Karpas-422 (cell line): ENCODE measurements at regions not wholly inside any gene's neighbourhood (a gene's known extent, or its start where the extent isn't known, plus 50 kb on each side); places are given as distances from the start of the nearest gene placed in this dataset.

Experiments
- DNase-seq: peaks from one replicate; pipeline ENCODE4 v3.0.0-alpha.2; 2015
- H2AFZ ChIP-seq: fragments of 200-600 bp; sonication (generic); 2 replicates; pipeline ENCODE4 v1.6.1; 2014; ENCODE audit warnings: antibody characterized with exemption, low read length, mixed read lengths
- H3K27ac ChIP-seq: fragments of 200-600 bp; sonication (generic); 2 replicates; pipeline ENCODE4 v1.5.1; 2014; ENCODE audit warnings: mild to moderate bottlenecking, low read length, moderate library complexity
- H3K27me3 ChIP-seq: fragments of 200-600 bp; sonication (generic); 2 replicates; pipeline ENCODE4 v1.6.1; 2014; ENCODE audit warnings: low read length, mixed read lengths
- H3K36me3 ChIP-seq: fragments of 200-600 bp; sonication (generic); 2 replicates; pipeline ENCODE4 v1.6.1; 2014; ENCODE audit warnings: low read length, mixed read lengths; ENCODE audit not compliant: insufficient read depth
- H3K4me1 ChIP-seq: fragments of 200-600 bp; sonication (generic); 2 replicates; pipeline ENCODE4 v1.6.1; 2014; ENCODE audit warnings: mild to moderate bottlenecking, low read length, mixed read lengths
- H3K4me2 ChIP-seq: fragments of 200-600 bp; sonication (generic); 2 replicates; pipeline ENCODE4 v1.6.1; 2014; ENCODE audit warnings: low read length, low read depth, mild to moderate bottlenecking; ENCODE audit not compliant: poor library complexity, severe bottlenecking
- H3K4me3 ChIP-seq: fragments of 200-600 bp; sonication (generic); 2 replicates; pipeline ENCODE4 v1.5.1; 2014; ENCODE audit warnings: mild to moderate bottlenecking, antibody characterized with exemption, low read length, mixed read lengths
- H3K79me2 ChIP-seq: fragments of 200-600 bp; sonication (generic); 2 replicates; pipeline ENCODE4 v1.6.1; 2014; ENCODE audit warnings: mild to moderate bottlenecking, low read length, mixed read lengths
- H3K9ac ChIP-seq: fragments of 200-600 bp; sonication (generic); 2 replicates; pipeline ENCODE4 v1.6.0; 2014; ENCODE audit warnings: low read length
- H3K9me2 ChIP-seq: fragments of 200-600 bp; sonication (generic), shearing (Covaris generic); replicated peaks from 2 replicates; pipeline ENCODE4 v1.6.0; 2014; ENCODE audit warnings: mild to moderate bottlenecking, low read length, moderate library complexity; ENCODE audit not compliant: insufficient read depth
- H3K9me3 ChIP-seq: fragments of 300-700, 200-600 bp; sonication (generic); 2 replicates; pipeline ENCODE4 v1.6.1; 2014; ENCODE audit warnings: low read length, mixed read lengths
- H4K20me1 ChIP-seq: fragments of 200-600 bp; sonication (generic); 2 replicates; pipeline ENCODE4 v1.6.1; 2014; ENCODE audit warnings: mild to moderate bottlenecking, antibody characterized with exemption, low read length, low read depth; ENCODE audit not compliant: insufficient read depth

- Histone ChIP-seq H4K20me1 (no peaks in the 10 kb centered on the region), H3K27ac (no peak overlapping the region), H3K79me2 (no peaks in the 10 kb centered on the region), H3K27me3 (no peaks in the 10 kb centered on the region), H3K4me3 (no peak overlapping the region), H3K36me3 (no peaks in the 10 kb centered on the region), H3K9me2 (no peaks in the 10 kb centered on the region), H2AFZ (no peak overlapping the region), H3K4me2 (no peak overlapping the region), H3K4me1 (no peaks in the 10 kb centered on the region), H3K9ac (no peak overlapping the region), H3K9me3 (no peaks in the 10 kb centered on the region)
- DNase-seq = no peak
Measured at GRCh38 chr20:40313730-40314129, 375.3 kb downstream of the MAFB start.

- no peaks in the 10 kb centered on the region for H3K79me2 ChIP-seq
- H3K9me3 ChIP-seq = no peaks in the 10 kb centered on the region
- H3K9me2 ChIP-seq = no peaks in the 10 kb centered on the region
- no peak overlapping the region for H2AFZ ChIP-seq
- no peaks in the 10 kb centered on the region for H3K4me1 ChIP-seq
- H3K4me3 ChIP-seq = no peak overlapping the region
- no peak for DNase-seq
- no peaks in the 10 kb centered on the region for H3K36me3 ChIP-seq
- H4K20me1 ChIP-seq = no peaks in the 10 kb centered on the region
- no peaks in the 10 kb centered on the region for H3K27me3 ChIP-seq
- H3K9ac ChIP-seq = no peak overlapping the region
- no peak overlapping the region for H3K4me2 ChIP-seq
- no peak overlapping the region for H3K27ac ChIP-seq
Measured at GRCh38 chr20:40309731-40310130, 379.3 kb downstream of the MAFB start.

DNA sequence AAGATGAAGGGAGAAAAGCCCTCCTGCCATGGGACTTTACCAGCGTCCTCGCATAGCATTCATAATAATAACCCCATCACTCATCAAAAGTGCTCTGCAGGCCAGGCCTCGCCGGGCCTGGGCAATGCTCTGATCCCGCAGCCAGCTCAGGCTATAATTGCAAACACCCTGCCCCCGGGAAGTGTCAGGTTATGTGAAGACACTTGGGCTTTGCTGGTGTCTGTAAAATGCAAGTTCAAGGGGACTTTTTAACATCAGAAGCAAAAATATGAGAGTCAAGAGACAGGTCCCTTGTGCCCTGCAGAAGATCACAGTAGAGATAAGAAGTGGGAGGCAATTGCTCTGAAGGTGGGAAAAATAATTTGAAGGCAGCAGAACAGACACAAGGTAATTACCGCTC is 381.0 kb downstream of the MAFB start:
- no peaks in the 10 kb centered on the region for H3K79me2 ChIP-seq
- H3K9ac ChIP-seq = no peak overlapping the region
- no peaks in the 10 kb centered on the region for H3K27me3 ChIP-seq

DNA sequence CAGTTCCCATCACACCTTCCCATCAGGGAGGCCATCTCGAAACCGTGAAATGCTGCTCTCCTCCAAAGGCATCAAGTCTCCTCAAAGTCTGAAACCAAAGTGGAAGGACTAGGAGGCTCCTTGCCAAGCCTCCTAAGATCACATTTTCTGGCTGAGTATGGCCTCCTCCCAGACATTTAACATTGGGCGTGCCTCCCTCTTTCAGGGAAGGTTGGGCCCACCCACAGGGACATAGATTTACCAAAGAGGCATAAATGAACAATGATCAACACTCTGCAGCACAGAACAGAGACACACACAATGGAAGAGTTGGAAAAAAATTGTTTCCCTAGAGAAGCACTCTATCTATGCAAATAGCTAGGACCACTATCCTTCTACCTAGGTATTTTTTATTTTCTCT is 381.8 kb downstream of the MAFB start:
- Histone ChIP-seq H3K4me2 (no peak overlapping the region), H3K4me1 (no peaks in the 10 kb centered on the region), H4K20me1 (no peaks in the 10 kb centered on the region), H3K27me3 (no peaks in the 10 kb centered on the region), H3K4me3 (no peak overlapping the region), H3K36me3 (no peaks in the 10 kb centered on the region), H3K9ac (no peak overlapping the region), H3K79me2 (no peaks in the 10 kb centered on the region), H3K9me3 (no peaks in the 10 kb centered on the region), H3K9me2 (no peaks in the 10 kb centered on the region), H2AFZ (no peak overlapping the region), H3K27ac (no peak overlapping the region)
- DNase-seq = no peak

More for the DNA sequence above, 381.0 kb downstream of the MAFB start:
- H3K36me3 ChIP-seq = no peaks in the 10 kb centered on the region
- DNase-seq = no peak
- H3K9me3 ChIP-seq = no peaks in the 10 kb centered on the region
- no peaks in the 10 kb centered on the region for H3K9me2 ChIP-seq
- H3K4me3 ChIP-seq = no peak overlapping the region
- H3K27ac ChIP-seq = no peak overlapping the region
- no peaks in the 10 kb centered on the region for H3K4me1 ChIP-seq
- H4K20me1 ChIP-seq = no peaks in the 10 kb centered on the region
- H3K4me2 ChIP-seq = no peak overlapping the region
- no peak overlapping the region for H2AFZ ChIP-seq

- H3K9ac ChIP-seq = no peak overlapping the region
- no peaks in the 10 kb centered on the region for H3K4me1 ChIP-seq
- no peaks in the 10 kb centered on the region for H3K79me2 ChIP-seq
- DNase-seq = no peak
- H3K27ac ChIP-seq = no peak overlapping the region
- no peaks in the 10 kb centered on the region for H3K27me3 ChIP-seq
- no peaks in the 10 kb centered on the region for H3K36me3 ChIP-seq
- H3K4me3 ChIP-seq = no peak overlapping the region
- H3K9me2 ChIP-seq = no peaks in the 10 kb centered on the region
- H2AFZ ChIP-seq = no peak overlapping the region
- no peaks in the 10 kb centered on the region for H4K20me1 ChIP-seq
- H3K9me3 ChIP-seq = no peaks in the 10 kb centered on the region
- H3K4me2 ChIP-seq = no peak overlapping the region
Measured at GRCh38 chr20:40305303-40305702, 383.7 kb downstream of the MAFB start.

DNA sequence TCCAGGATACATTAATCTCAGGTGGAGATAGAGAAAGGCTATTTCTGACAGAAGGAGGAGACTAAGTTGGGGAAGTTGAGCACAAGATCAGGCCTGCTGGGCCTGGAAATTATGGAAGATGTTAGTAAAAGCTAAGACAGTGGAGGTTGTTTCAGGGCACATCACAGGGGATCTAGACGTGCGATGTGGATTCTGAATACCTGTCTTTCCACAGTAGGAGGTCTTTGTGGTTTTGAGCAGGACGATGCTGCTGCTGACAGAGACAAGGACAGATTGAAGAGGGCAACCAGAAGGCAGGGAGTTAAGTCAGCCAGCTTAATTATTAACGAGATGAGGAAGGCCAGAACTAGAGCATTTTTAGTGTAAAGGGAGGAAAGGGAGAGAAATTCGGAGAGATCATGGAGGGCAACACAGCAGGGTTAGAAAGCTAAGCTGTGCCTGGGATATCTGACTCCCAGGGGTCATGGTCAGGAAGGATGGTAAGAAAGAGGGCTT is 384.9 kb downstream of the MAFB start:
- no peaks in the 10 kb centered on the region for H3K4me1 ChIP-seq
- DNase-seq = no peak
- no peaks in the 10 kb centered on the region for H3K27me3 ChIP-seq
- H3K4me2 ChIP-seq = no peak overlapping the region
- H3K9me2 ChIP-seq = no peaks in the 10 kb centered on the region
- no peak overlapping the region for H3K27ac ChIP-seq
- H3K9ac ChIP-seq = no peak overlapping the region
- H3K36me3 ChIP-seq = no peaks in the 10 kb centered on the region
- H2AFZ ChIP-seq = no peak overlapping the region
- H3K9me3 ChIP-seq = no peaks in the 10 kb centered on the region
- no peaks in the 10 kb centered on the region for H4K20me1 ChIP-seq
- H3K79me2 ChIP-seq = no peaks in the 10 kb centered on the region
- no peak overlapping the region for H3K4me3 ChIP-seq

- no peak for DNase-seq
- H3K4me1 ChIP-seq = no peaks in the 10 kb centered on the region
- H3K9ac ChIP-seq = no peak overlapping the region
- no peaks in the 10 kb centered on the region for H4K20me1 ChIP-seq
- no peaks in the 10 kb centered on the region for H3K36me3 ChIP-seq
- H3K4me3 ChIP-seq = no peak overlapping the region
- no peak overlapping the region for H3K4me2 ChIP-seq
- H2AFZ ChIP-seq = no peak overlapping the region
- H3K9me3 ChIP-seq = no peaks in the 10 kb centered on the region
- no peaks in the 10 kb centered on the region for H3K79me2 ChIP-seq
- no peaks in the 10 kb centered on the region for H3K9me2 ChIP-seq
- H3K27ac ChIP-seq = no peak overlapping the region
- no peaks in the 10 kb centered on the region for H3K27me3 ChIP-seq
Measured at GRCh38 chr20:40294747-40295146, 394.3 kb downstream of the MAFB start.

- Histone ChIP-seq H3K4me2 (no peak overlapping the region), H3K4me1 (no peaks in the 10 kb centered on the region), H3K27ac (no peak overlapping the region), H3K36me3 (no peaks in the 10 kb centered on the region), H3K79me2 (no peaks in the 10 kb centered on the region), H3K27me3 (no peaks in the 10 kb centered on the region), H3K9ac (no peak overlapping the region), H3K9me3 (no peaks in the 10 kb centered on the region), H2AFZ (no peak overlapping the region), H3K9me2 (no peaks in the 10 kb centered on the region), H3K4me3 (no peak overlapping the region), H4K20me1 (no peaks in the 10 kb centered on the region)
- DNase-seq = no peak
Measured at GRCh38 chr20:40294175-40294574, 394.9 kb downstream of the MAFB start.

GRCh38 chr20:40293740-40294139 is 395.3 kb downstream of the MAFB start:
- Histone ChIP-seq H4K20me1 (no peaks in the 10 kb centered on the region), H2AFZ (no peak overlapping the region), H3K4me3 (no peak overlapping the region), H3K9me3 (no peaks in the 10 kb centered on the region), H3K27me3 (no peaks in the 10 kb centered on the region), H3K9ac (no peak overlapping the region), H3K79me2 (no peaks in the 10 kb centered on the region), H3K27ac (no peak overlapping the region), H3K4me1 (no peaks in the 10 kb centered on the region), H3K4me2 (no peak overlapping the region), H3K36me3 (no peaks in the 10 kb centered on the region), H3K9me2 (no peaks in the 10 kb centered on the region)
- DNase-seq = no peak
